ENCODE measurements at regions not wholly inside any gene's neighbourhood (a gene's known extent, or its start where the extent isn't known, plus 50 kb on each side); places are given as distances from the start of the nearest gene placed in this dataset.
"Not testable (repeated sequence)": the region's sequence is repeated elsewhere in the genome, so short reads cannot be mapped to it uniquely, and the experiment has no call there.

- WGBS, result 84% methylated on average over 2 of the region's 2 CpGs
- no peaks in the 10 kb centered on the region for H3K27me3 ChIP-seq (ENCODE audit: control insufficient read depth, insufficient read depth)
- ATAC-seq (no peak), DNase-seq (no peak)
- intact Hi-C loops (cut with DNase I), result no loop called here
- H3K27ac ChIP-seq (ENCODE audit: low read length), result no peak overlapping the region
- H3K9me3 ChIP-seq (ENCODE audit: control insufficient read depth, low read length), result no peaks in the 10 kb centered on the region
- H3K4me1 ChIP-seq (ENCODE audit: control insufficient read depth, insufficient read depth, low read length), result no peaks in the 10 kb centered on the region
- no peak overlapping the region for H3K4me3 ChIP-seq (ENCODE audit: low read length)
Measured at GRCh38 chr21:35713914-35714313, 346.4 kb downstream of the SETD4 start.

DNA sequence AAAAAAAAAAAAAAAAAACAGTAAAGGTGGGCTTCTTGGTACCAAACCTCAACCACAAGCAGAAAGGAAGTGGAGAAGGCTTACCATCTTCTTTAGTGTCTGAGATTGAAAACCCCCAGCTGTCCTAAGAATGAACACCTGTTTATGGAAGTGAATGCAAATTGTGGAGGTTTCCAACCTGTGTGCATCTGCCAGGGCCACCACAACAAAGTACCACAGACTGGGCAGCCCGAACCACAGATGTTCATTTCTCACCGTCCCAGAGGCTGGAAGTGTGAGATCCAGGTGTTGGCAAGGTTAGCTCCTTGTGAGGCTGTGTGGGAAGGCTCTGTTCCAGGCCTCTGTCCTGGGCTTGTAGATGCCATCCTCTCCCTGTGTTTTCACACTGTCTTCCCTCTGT lies 348.7 kb downstream of the SETD4 start:
- Histone ChIP-seq H3K27ac (ENCODE audit: low read length) (no peak overlapping the region), H3K27me3 (ENCODE audit: control insufficient read depth, insufficient read depth) (no peaks in the 10 kb centered on the region), H3K4me3 (ENCODE audit: low read length) (no peak overlapping the region), H3K9me3 (ENCODE audit: control insufficient read depth, low read length) (no peaks in the 10 kb centered on the region), H3K4me1 (ENCODE audit: control insufficient read depth, insufficient read depth, low read length) (no peaks in the 10 kb centered on the region)
- ATAC-seq (no peak), DNase-seq (no peak)
- 80% methylated on average over 2 of the region's 2 CpGs for WGBS
- intact Hi-C loops (cut with DNase I), result no loop called here

GRCh38 chr21:35711213-35711612 lies 349.1 kb downstream of the SETD4 start:
- Histone ChIP-seq H3K27ac (ENCODE audit: low read length) (no peak overlapping the region), H3K27me3 (ENCODE audit: control insufficient read depth, insufficient read depth) (no peaks in the 10 kb centered on the region), H3K9me3 (ENCODE audit: control insufficient read depth, low read length) (no peaks in the 10 kb centered on the region), H3K4me3 (ENCODE audit: low read length) (no peak overlapping the region), H3K4me1 (ENCODE audit: control insufficient read depth, insufficient read depth, low read length) (no peaks in the 10 kb centered on the region)
- DNase-seq (no peak), ATAC-seq (no peak)
- 76% methylated on average over 3 of the region's 3 CpGs for WGBS
- intact Hi-C loops (cut with DNase I), result no loop called here

DNA sequence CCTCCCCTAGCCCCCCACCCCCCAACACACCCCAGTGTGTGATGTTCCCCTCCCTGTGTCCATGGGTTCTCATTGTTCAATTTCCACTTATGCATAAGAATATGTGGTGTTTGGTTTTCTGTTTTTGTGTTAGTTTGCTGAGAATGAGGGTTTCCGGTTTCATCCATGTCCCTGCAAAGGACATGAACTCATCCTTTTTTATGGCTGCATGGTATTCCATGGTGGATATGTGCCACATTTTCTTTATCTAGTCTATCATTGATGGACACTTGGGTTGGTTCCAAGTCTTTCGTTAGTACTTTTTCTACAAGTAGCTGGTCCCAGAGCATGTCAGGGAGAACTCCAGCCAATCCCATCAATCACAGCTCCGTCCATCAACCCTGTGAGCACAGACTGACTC lies 350.3 kb downstream of the SETD4 start:
- intact Hi-C loops (cut with DNase I); DNase-seq; H3K4me3 ChIP-seq (ENCODE audit: low read length); H3K4me1 ChIP-seq (ENCODE audit: control insufficient read depth, insufficient read depth, low read length); ATAC-seq; H3K27ac ChIP-seq (ENCODE audit: low read length); H3K9me3 ChIP-seq (ENCODE audit: control insufficient read depth, low read length); H3K27me3 ChIP-seq (ENCODE audit: control insufficient read depth, insufficient read depth): not testable (repeated sequence)
- 78% methylated on average over 3 of the region's 3 CpGs for WGBS

DNA sequence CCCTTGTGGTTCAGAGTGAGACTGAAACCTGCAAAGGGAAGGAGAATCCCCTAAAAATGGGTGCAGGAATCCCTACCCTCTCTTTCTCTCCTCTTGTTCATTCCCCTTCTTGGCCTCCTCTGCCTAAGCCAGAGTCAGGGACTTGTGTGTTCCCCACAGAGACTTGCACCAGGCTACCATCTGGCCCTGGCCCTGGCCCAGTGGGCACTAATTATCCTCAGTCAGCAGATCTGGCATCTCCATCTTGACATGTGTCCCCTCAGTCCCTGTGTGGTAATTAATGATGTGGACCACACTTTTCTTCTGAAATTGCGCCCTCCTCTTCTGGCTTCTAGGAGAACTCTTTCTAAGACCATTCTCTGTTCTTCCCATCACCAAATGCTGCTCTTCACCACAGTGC lies 354.4 kb downstream of the SETD4 start:
- DNase-seq (no peak), ATAC-seq (no peak)
- Histone ChIP-seq H3K4me3 (ENCODE audit: low read length) (no peak overlapping the region), H3K27ac (ENCODE audit: low read length) (no peak overlapping the region), H3K9me3 (ENCODE audit: control insufficient read depth, low read length) (no peaks in the 10 kb centered on the region), H3K4me1 (ENCODE audit: control insufficient read depth, insufficient read depth, low read length) (no peaks in the 10 kb centered on the region), H3K27me3 (ENCODE audit: control insufficient read depth, insufficient read depth) (no peaks in the 10 kb centered on the region)
- intact Hi-C loops (cut with DNase I), result no loop called here
- WGBS, result 96% methylated on average over 1 of the region's 1 CpG

GRCh38 chr21:35705237-35705887 lies 355.0 kb downstream of the SETD4 start:
- no peak overlapping the region for H3K27ac ChIP-seq (ENCODE audit: low read length)
- 90% methylated on average over 2 of the region's 2 CpGs for WGBS

DNA sequence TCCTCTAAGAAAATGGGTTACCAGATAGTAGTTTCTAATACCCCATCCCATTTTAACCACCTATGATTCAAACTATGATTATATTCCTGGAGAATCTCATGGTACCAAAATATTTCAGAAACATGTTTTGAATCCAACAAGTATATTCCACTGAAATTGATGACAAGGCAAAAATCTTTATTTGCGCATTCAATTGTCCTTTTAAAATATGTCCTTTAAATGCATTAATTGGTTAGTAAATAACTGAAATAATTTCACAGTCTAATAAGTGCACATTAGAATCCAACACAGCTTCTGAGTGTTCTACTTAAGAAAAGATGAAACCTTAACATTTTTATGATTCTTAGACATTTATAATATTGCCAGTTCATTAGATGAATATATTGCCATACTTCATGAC lies 356.6 kb downstream of the SETD4 start:
- WGBS, result 96% methylated on average over 1 of the region's 1 CpG
- Histone ChIP-seq H3K4me1 (ENCODE audit: control insufficient read depth, insufficient read depth, low read length) (no peaks in the 10 kb centered on the region), H3K4me3 (ENCODE audit: low read length) (no peak overlapping the region), H3K27me3 (ENCODE audit: control insufficient read depth, insufficient read depth) (no peaks in the 10 kb centered on the region), H3K27ac (ENCODE audit: low read length) (no peak overlapping the region), H3K9me3 (ENCODE audit: control insufficient read depth, low read length) (no peaks in the 10 kb centered on the region)
- DNase-seq (no peak), ATAC-seq (no peak)
- intact Hi-C loops (cut with DNase I), result no loop called here

More at GRCh38 chr21:35705237-35705887, 355.0 kb downstream of the SETD4 start:
- H3K4me3 ChIP-seq (ENCODE audit: low read length), result no peak overlapping the region
- H3K4me1 ChIP-seq (ENCODE audit: control insufficient read depth, insufficient read depth, low read length), result no peaks in the 10 kb centered on the region
- no peak for ATAC-seq
- intact Hi-C loops (cut with DNase I), result no loop called here
- no peaks in the 10 kb centered on the region for H3K9me3 ChIP-seq (ENCODE audit: control insufficient read depth, low read length)
- no peak for DNase-seq
- no peaks in the 10 kb centered on the region for H3K27me3 ChIP-seq (ENCODE audit: control insufficient read depth, insufficient read depth)

GRCh38 chr21:35699361-35699760 lies 361.0 kb downstream of the SETD4 start:
- intact Hi-C loops (cut with DNase I), result no loop called here
- Histone ChIP-seq H3K4me1 (ENCODE audit: control insufficient read depth, insufficient read depth, low read length) (peaks cover 9% of the 10 kb centered on the region), H3K9me3 (ENCODE audit: control insufficient read depth, low read length) (no peaks in the 10 kb centered on the region), H3K27ac (ENCODE audit: low read length) (no peak overlapping the region), H3K27me3 (ENCODE audit: control insufficient read depth, insufficient read depth) (no peaks in the 10 kb centered on the region), H3K4me3 (ENCODE audit: low read length) (no peak overlapping the region)
- WGBS, result 86% methylated on average over 3 of the region's 3 CpGs
- no peak for ATAC-seq
- no peak for DNase-seq

DNA sequence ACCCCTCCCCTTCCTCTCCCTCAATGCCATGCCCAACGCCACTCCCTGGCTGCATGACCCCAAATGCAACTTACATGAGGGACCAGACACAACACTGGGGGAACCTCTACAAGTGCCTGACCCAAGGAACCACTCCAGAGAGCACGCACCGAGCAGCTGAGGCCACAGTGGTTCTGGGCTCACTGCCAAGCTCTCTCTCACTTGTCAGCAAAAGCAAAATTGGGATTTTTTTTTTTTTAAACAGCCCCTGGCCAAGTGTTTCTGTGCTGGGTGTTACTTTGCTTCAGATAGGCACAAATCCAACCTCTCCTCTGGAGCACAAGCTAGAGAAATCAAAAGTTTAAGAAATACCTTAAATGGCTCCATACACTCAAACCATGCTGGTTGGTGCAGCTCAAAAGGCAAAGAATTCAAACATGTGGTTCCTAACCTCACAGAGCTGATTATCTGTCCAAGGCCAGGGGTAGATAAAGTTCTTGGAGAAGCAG lies 363.0 kb downstream of the SETD4 start:
- under 1% methylated on average over 3 of the region's 3 CpGs for WGBS
- DNase-seq (peak; percentile 75 to 91 (median 87)), ATAC-seq (peak; percentile 44 to 86)
- Histone ChIP-seq H3K4me3 (ENCODE audit: low read length) (no peak overlapping the region), H3K27ac (ENCODE audit: low read length) (no peak overlapping the region), H3K9me3 (ENCODE audit: control insufficient read depth, low read length) (no peaks in the 10 kb centered on the region), H3K27me3 (ENCODE audit: control insufficient read depth, insufficient read depth) (no peaks in the 10 kb centered on the region), H3K4me1 (ENCODE audit: control insufficient read depth, insufficient read depth, low read length) (peaks cover 9% of the 10 kb centered on the region)
- intact Hi-C loops (cut with DNase I), result no loop called here

DNA sequence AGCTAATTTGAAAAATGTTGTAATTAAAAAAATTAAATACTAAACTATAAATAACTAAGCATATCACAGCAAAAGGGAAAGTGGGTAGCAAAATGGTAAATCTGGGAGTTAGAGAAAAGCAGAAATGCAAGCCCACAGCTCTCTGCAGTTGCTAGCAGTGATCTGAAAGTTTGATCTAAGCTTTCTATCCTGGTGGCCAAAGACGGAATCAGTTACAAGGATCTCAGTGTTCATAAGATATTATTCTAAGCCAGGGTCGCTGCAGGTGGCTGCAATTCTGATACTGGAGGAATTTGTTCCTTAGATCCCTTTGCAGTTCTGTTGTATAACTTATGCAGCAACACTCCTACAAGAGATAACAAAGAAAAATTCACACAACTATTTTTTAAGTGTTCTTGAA lies 363.7 kb downstream of the SETD4 start:
- H3K27me3 ChIP-seq (ENCODE audit: control insufficient read depth, insufficient read depth), result no peaks in the 10 kb centered on the region
- no peaks in the 10 kb centered on the region for H3K9me3 ChIP-seq (ENCODE audit: control insufficient read depth, low read length)
- intact Hi-C loops (cut with DNase I), result no loop called here
- no peak overlapping the region for H3K27ac ChIP-seq (ENCODE audit: low read length)
- WGBS, result 40% methylated on average over 2 of the region's 2 CpGs
- peaks cover 9% of the 10 kb centered on the region for H3K4me1 ChIP-seq (ENCODE audit: control insufficient read depth, insufficient read depth, low read length)
- DNase-seq, result no peak
- H3K4me3 ChIP-seq (ENCODE audit: low read length), result no peak overlapping the region
- no peak for ATAC-seq

DNA sequence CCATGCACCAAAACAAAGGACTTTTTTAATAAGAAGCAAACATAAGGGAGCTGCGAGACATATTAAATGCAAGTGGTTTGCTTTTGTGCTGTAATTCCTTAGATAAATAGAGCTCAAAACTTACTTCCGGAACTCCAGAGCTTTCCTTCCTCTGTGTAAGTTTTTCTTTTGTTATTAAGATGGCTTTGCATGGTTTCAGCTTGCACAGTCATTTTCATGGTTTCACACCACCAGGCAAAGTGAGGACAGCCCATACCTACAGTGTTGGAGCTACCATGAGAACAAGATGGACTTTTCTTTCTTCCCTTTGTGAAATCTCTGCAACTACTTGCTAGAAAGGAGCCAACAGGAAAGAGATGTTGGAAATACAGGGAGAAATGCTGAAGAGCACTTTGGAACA lies 368.0 kb downstream of the SETD4 start:
- Histone ChIP-seq H3K27me3 (ENCODE audit: control insufficient read depth, insufficient read depth) (no peaks in the 10 kb centered on the region), H3K4me1 (ENCODE audit: control insufficient read depth, insufficient read depth, low read length) (peaks cover 4% of the 10 kb centered on the region), H3K27ac (ENCODE audit: low read length) (no peak overlapping the region), H3K4me3 (ENCODE audit: low read length) (no peak overlapping the region), H3K9me3 (ENCODE audit: control insufficient read depth, low read length) (no peaks in the 10 kb centered on the region)
- ATAC-seq (no peak), DNase-seq (no peak)
- WGBS, result 68% methylated on average over 2 of the region's 2 CpGs
- intact Hi-C loops (cut with DNase I), result no loop called here

GRCh38 chr21:35690436-35690835 lies 369.9 kb downstream of the SETD4 start:
- ATAC-seq (no peak), DNase-seq (no peak)
- no peak overlapping the region for H3K4me3 ChIP-seq (ENCODE audit: low read length)
- intact Hi-C loops (cut with DNase I), result no loop called here
- H3K27ac ChIP-seq (ENCODE audit: low read length), result no peak overlapping the region
- no peaks in the 10 kb centered on the region for H3K27me3 ChIP-seq (ENCODE audit: control insufficient read depth, insufficient read depth)
- 73% methylated on average over 2 of the region's 2 CpGs for WGBS
- no peaks in the 10 kb centered on the region for H3K9me3 ChIP-seq (ENCODE audit: control insufficient read depth, low read length)
- H3K4me1 ChIP-seq (ENCODE audit: control insufficient read depth, insufficient read depth, low read length), result no peaks in the 10 kb centered on the region
